ENCODE measurements at regions not wholly inside any gene's neighbourhood (a gene's known extent, or its start where the extent isn't known, plus 50 kb on each side); places are given as distances from the start of the nearest gene placed in this dataset.

GRCh38 chr9:90137801-90138200 is 504.8 kb downstream of the DIRAS2 start:
- TF ChIP-seq, protein P1, sequence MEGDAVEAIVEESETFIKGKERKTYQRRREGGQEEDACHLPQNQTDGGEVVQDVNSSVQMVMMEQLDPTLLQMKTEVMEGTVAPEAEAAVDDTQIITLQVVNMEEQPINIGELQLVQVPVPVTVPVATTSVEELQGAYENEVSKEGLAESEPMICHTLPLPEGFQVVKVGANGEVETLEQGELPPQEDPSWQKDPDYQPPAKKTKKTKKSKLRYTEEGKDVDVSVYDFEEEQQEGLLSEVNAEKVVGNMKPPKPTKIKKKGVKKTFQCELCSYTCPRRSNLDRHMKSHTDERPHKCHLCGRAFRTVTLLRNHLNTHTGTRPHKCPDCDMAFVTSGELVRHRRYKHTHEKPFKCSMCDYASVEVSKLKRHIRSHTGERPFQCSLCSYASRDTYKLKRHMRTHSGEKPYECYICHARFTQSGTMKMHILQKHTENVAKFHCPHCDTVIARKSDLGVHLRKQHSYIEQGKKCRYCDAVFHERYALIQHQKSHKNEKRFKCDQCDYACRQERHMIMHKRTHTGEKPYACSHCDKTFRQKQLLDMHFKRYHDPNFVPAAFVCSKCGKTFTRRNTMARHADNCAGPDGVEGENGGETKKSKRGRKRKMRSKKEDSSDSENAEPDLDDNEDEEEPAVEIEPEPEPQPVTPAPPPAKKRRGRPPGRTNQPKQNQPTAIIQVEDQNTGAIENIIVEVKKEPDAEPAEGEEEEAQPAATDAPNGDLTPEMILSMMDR (IDR thresholded peaks at IDR 0.05): no peak
- TF ChIP-seq POLR2A (IDR thresholded peaks at IDR 0.05): no peak

Data from testis (tissue), 2 donors.